Subcutaneous abdominal adipose tissue (tissue), 5 donors: ENCODE measurements at regions not wholly inside any gene's neighbourhood (a gene's known extent, or its start where the extent isn't known, plus 50 kb on each side); places are given as distances from the start of the nearest gene placed in this dataset.

Experiments
- H3K27ac ChIP-seq: one replicate; pipeline ENCODE4 v1.7.0; 2013; ENCODE audit warnings: low read depth, mild to moderate bottlenecking, inconsistent platforms, low read length, moderate library complexity
- H3K27me3 ChIP-seq, 5 donors: one replicate each; pipeline ENCODE4 v1.7.0; 2013; ENCODE audit warnings: low read length in 5 of 5, inconsistent platforms in 1 of 5; ENCODE audit not compliant: control insufficient read depth in 5 of 5, insufficient read depth in 4 of 5
- H3K36me3 ChIP-seq, 5 donors: one replicate each; pipeline ENCODE4 v1.7.0; 2013; ENCODE audit warnings: low read length in 5 of 5; ENCODE audit not compliant: control insufficient read depth in 5 of 5, insufficient read depth in 5 of 5
- H3K4me1 ChIP-seq, 5 donors: one replicate each; pipeline ENCODE4 v1.7.0; 2013; ENCODE audit warnings: low read length in 5 of 5, mild to moderate bottlenecking in 3 of 5, moderate library complexity in 1 of 5; ENCODE audit not compliant: control insufficient read depth in 5 of 5, insufficient read depth in 5 of 5
- H3K4me3 ChIP-seq, 5 donors: one replicate each; pipeline ENCODE4 v1.7.0; 2013; ENCODE audit warnings: low read length in 5 of 5, low read depth in 1 of 5
- H3K9ac ChIP-seq, 5 donors: one replicate each; pipeline ENCODE4 v1.7.0; 2013; ENCODE audit warnings: low read length in 5 of 5, mild to moderate bottlenecking in 4 of 5, moderate library complexity in 3 of 5
- H3K9me3 ChIP-seq, 5 donors: one replicate each; pipeline ENCODE4 v1.7.0; 2013; ENCODE audit warnings: low read length in 5 of 5; ENCODE audit not compliant: control insufficient read depth in 5 of 5
- donor health status: healthy.
- donor health status: healthy.
- donor health status: healthy.
- donor health status: healthy.
- donor health status: healthy.

DNA sequence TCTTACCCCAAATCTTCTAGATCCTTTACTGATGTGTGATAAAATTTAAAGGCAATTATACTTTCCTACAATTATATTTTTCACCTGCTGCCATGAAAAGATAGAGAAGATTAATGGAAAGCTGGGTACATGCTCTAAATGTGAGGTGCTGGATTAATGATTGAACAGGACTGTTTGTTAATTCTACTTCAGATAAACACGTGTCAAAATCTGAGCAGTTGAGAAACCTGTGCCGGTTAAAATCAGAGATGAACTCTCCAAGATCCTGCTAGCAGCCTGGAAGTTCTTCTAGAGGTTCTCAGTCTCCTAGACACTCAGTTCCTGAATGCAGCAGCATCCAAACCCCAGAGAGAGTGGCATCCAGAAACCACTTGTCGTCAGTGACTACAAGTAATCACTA is 69.2 kb downstream of the INHBA start:
- Histone ChIP-seq H3K27me3 (no peaks in the 10 kb centered on the region), H3K9me3 (no peaks in the 10 kb centered on the region), H3K27ac (no peak overlapping the region), H3K9ac (no peak overlapping the region), H3K4me1 (no peaks in the 10 kb centered on the region), H3K4me3 (no peak overlapping the region), H3K36me3 (no peaks in the 10 kb centered on the region)

DNA sequence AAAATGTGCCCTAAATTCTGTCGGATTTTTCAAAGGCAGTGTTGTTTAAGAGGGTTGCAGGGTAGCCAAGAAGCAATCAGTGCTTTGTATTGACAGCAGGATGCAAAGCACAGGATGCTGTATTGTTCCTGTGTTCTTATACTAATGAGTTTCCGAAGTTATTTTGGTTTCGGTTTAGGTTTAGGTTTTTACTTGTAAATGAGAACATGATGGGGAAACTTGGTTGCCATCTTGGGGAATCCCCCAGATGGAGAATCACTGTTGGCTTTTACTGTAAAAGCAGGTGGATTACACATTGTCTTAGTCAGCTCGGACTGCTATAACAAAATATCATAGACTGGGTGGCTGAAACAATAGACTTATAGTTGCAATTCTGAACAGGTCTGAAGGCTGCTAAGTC is 72.1 kb downstream of the INHBA start:
- H3K4me1 ChIP-seq: no peaks in the 10 kb centered on the region
- H3K27me3 ChIP-seq: no peaks in the 10 kb centered on the region
- no peaks in the 10 kb centered on the region for H3K9me3 ChIP-seq
- no peak overlapping the region for H3K9ac ChIP-seq
- H3K27ac ChIP-seq: no peak overlapping the region
- H3K36me3 ChIP-seq: no peaks in the 10 kb centered on the region
- H3K4me3 ChIP-seq: no peak overlapping the region

DNA sequence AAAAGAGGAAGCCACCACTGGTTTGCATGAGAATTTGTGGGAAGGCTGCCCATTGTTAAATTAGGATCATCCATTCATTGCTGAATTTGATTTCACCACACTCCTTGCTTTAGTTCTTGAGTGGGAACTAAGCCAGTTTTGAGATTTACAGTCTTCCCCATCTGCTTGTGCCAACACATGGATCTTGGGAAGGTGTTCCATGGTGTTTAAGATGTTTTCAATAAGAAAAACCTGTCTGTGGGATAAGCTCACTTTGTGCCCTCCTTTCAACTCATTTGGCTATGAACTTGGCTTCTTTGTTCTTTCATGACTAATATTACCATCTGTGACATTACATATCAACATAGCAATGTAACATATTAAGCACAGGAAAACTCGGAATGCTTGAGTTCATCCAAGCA is 73.2 kb downstream of the INHBA start:
- no peaks in the 10 kb centered on the region for H3K36me3 ChIP-seq
- H3K4me1 ChIP-seq: no peaks in the 10 kb centered on the region
- no peak overlapping the region for H3K9ac ChIP-seq
- H3K4me3 ChIP-seq: no peak overlapping the region
- H3K9me3 ChIP-seq: no peaks in the 10 kb centered on the region
- no peaks in the 10 kb centered on the region for H3K27me3 ChIP-seq
- H3K27ac ChIP-seq: no peak overlapping the region

DNA sequence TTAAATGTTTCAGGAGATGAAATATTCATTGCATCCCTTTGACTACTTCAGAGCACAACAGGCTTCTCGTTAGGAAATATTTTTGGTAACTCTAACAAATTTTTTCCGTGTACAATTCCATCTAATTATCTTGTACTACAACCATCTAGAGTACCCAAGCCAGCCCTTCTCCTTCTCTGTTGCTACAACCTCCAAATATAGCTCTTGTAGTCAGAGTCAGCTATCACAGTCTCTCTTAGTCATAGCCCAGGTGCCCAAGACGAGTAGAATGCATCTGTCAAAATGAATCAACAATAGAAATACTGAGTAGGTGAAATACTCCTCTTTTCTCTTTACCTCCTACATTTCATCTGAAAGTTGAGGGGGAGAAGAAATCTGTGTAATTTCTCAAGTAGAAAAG is 74.0 kb downstream of the INHBA start:
- Histone ChIP-seq H3K36me3 (no peaks in the 10 kb centered on the region), H3K4me3 (no peak overlapping the region), H3K9ac (no peak overlapping the region), H3K9me3 (no peaks in the 10 kb centered on the region), H3K27ac (no peak overlapping the region), H3K27me3 (no peaks in the 10 kb centered on the region), H3K4me1 (no peaks in the 10 kb centered on the region)

DNA sequence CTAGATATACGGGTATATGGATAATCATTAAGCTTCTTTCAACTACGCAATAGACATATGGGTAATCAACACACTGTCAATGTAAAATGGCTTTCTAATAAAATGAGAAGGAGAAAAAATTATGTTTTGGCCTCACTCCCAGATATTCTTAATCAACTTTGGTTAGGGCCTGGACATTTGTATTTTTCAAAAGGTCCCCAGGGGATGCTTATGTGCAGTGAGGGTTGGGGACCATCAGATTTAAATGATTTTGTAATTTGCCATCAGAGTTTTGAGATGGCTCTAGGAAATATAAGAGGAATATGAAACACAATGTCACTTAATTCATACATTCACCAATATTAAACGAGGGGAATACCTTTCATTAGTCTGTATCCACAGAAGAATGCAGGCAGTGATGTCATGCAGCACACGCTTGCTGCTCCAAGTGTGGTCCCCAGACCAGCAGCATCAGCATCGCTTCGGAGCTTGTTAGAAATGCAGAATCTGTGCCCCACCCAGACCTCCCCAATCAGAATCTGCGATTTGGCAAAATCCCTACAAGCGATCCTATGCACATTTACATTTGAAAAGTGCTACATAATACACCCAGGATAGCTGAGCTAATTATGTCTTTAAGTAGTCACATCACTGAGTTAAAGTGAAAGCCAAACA is 75.1 kb downstream of the INHBA start:
- H3K27ac ChIP-seq: no peak overlapping the region
- H3K4me3 ChIP-seq: no peak overlapping the region
- no peaks in the 10 kb centered on the region for H3K36me3 ChIP-seq
- no peak overlapping the region for H3K9ac ChIP-seq
- H3K4me1 ChIP-seq: no peaks in the 10 kb centered on the region
- H3K27me3 ChIP-seq: no peaks in the 10 kb centered on the region
- H3K9me3 ChIP-seq: no peaks in the 10 kb centered on the region

DNA sequence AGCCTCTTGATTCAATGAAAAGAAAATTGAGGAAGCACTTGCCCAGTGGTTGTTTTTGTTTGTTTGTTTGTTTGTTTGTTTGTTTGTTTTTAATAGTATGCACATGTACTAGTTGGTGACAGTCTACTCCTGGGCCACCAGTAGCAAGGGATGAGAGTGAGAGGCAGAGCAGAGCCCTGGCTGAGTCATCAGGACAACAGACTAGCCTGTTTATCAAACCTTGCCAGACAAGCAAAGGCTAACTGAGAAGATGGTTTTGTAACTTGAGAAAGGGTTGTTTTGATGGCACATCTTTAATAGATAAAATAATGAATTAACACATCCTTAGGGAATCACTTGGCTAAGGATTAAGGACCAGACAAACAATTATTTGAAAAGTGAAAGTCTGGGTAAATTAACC is 78.1 kb downstream of the INHBA start:
- H3K36me3 ChIP-seq: no peaks in the 10 kb centered on the region
- no peak overlapping the region for H3K9ac ChIP-seq
- H3K9me3 ChIP-seq: no peaks in the 10 kb centered on the region
- no peaks in the 10 kb centered on the region for H3K27me3 ChIP-seq
- no peaks in the 10 kb centered on the region for H3K4me1 ChIP-seq
- H3K27ac ChIP-seq: no peak overlapping the region
- H3K4me3 ChIP-seq: no peak overlapping the region

DNA sequence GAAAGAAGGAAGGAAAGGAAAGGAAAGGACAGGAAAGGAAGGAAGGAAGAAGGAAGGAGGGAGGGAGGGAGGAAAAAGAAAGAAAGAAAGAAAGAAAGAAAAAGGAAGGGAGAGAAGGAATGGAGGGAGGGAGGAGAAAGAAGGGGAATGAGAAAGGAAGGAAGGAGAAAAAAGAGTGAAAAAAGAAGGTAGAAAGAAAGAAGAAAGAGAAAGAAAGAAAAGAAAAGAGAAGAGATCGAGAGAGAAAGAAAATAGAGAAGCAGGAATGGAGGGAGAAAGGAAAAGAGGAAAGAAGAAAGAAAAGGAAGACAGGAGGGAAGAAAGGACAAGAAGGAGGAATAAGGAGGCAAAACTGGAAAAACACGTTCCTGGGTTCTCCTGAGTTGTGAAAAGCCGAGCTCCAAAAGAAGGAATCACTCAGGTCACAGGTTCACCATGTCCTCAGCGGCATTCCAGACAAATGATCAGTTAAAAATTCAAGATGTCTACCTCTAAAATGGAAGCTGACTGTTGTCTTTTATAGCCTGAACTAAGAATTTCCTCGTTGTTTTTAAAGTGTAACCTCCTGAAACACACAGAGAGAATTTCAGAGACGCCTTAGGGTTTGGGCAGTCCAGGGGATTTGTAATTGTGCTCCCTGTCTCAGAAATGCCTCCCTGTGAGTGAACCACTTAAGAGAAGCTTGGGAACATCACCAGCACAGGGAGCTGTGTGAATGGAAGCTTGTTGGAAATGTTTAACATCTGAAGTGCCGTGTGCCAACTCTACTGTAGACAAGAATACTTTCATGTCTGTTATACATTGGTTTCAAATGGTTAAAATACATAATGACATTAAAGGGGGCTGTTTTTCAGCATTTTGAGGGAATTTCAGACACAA is 80.7 kb downstream of the INHBA start:
- H3K9me3 ChIP-seq: no peaks in the 10 kb centered on the region
- no peaks in the 10 kb centered on the region for H3K27me3 ChIP-seq
- H3K27ac ChIP-seq: no peak overlapping the region
- no peaks in the 10 kb centered on the region for H3K36me3 ChIP-seq
- H3K4me1 ChIP-seq: no peaks in the 10 kb centered on the region
- no peak overlapping the region for H3K4me3 ChIP-seq
- no peak overlapping the region for H3K9ac ChIP-seq

DNA sequence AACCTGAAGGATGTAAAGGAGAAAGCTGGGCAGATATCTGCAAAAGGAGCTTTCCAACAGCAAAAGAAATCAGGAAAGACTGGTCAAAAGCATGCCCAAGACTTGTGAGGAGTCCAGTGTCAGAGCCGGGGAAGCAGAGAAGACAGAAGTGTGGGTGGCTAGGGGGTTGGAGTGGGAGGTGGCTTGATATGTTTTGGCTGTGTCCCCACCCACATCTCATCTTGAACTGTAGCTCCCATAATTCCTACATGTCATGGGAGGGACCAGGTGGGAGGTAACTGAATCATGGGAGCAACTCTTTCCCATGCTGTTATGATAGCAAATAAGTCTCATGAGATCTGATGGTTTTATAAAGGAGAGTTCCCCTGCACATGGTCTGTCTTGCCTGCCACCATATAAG is 84.9 kb downstream of the INHBA start:
- no peaks in the 10 kb centered on the region for H3K27me3 ChIP-seq
- no peak overlapping the region for H3K9ac ChIP-seq
- H3K9me3 ChIP-seq: no peaks in the 10 kb centered on the region
- H3K36me3 ChIP-seq: no peaks in the 10 kb centered on the region
- no peaks in the 10 kb centered on the region for H3K4me1 ChIP-seq
- no peak overlapping the region for H3K27ac ChIP-seq
- no peak overlapping the region for H3K4me3 ChIP-seq

DNA sequence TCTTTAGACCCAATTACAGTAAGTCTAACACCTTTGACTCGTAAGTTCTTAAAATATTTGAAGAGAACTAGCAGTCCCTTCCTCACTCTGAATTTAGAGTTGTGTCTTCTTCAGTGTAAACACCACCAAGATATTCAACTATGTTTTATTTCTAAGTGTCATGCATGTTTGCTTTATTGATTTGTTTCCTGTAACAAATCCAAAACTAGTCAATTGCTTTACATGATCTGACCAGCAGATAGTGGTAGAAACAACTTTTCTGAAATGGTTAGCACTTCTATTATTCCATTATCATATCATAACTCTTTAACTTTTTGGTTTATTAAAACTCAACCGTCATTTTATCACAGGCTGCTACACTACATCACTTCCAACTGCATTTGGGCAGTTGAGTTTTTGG is 90.1 kb downstream of the INHBA start:
- Histone ChIP-seq H3K4me1 (no peaks in the 10 kb centered on the region), H3K9me3 (no peaks in the 10 kb centered on the region), H3K27me3 (no peaks in the 10 kb centered on the region), H3K36me3 (no peaks in the 10 kb centered on the region), H3K27ac (no peak overlapping the region), H3K9ac (no peak overlapping the region), H3K4me3 (no peak overlapping the region)

DNA sequence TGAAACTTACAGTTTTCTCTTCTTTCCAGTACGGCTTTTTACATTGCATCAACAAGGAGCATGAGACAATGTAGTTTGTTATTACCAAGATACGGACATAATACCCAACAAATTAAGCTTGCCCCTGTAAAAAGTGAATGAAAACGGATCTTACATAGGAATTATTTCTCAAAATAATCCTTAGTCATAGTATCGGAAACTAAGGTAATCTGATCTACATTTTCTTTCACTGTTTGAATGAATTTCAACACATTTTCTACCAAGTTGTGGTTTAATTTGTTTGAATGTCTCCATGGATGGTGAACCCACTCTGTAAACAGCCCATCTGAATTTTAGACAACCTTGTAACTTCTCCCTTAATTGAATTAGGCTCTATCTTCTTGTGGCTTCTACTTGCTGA is 90.5 kb downstream of the INHBA start:
- Histone ChIP-seq H3K27ac (no peak overlapping the region), H3K36me3 (no peaks in the 10 kb centered on the region), H3K4me1 (no peaks in the 10 kb centered on the region), H3K9ac (no peak overlapping the region), H3K9me3 (no peaks in the 10 kb centered on the region), H3K4me3 (no peak overlapping the region), H3K27me3 (no peaks in the 10 kb centered on the region)
